ENCODE measurements at regions not wholly inside any gene's neighbourhood (a gene's known extent, or its start where the extent isn't known, plus 50 kb on each side); places are given as distances from the start of the nearest gene placed in this dataset.

DNA sequence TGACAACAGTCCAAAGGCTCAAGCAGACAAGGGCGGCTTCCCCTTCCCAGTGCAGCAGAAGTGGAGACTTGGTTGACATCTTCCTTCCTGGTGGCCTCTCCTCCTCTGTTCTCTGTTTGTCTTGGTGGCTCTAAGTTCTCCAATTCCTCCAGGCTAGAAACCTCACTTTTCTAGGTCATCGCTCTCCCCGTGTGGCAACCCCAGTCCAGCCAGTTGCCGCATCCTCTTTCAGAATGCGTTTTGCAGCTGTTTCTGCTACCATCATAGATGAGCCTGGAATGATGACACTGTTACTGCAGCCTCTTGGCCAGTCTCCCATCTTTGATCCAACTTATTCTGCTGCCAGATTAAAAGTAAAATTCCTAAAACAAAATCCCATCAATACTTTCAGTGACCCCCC is 201.5 kb downstream of the TRIM29 start:
- no peaks in the 10 kb centered on the region for H4K20me1 ChIP-seq (ENCODE audit: insufficient read depth, low read length)
- no peak overlapping the region for H3K4me3 ChIP-seq (ENCODE audit: low read length)
- no peak overlapping the region for H3K9ac ChIP-seq (ENCODE audit: low read length)
- H3K9me3 ChIP-seq (ENCODE audit: insufficient read depth, low read length), result no peaks in the 10 kb centered on the region
- no peak overlapping the region for H3K4me2 ChIP-seq (ENCODE audit: low read length)
- no peaks in the 10 kb centered on the region for H3K36me3 ChIP-seq (replicated peaks; ENCODE audit: low read depth, low read length)
- H3K27ac ChIP-seq (ENCODE audit: low read length), result no peak overlapping the region
- H2AFZ ChIP-seq (ENCODE audit: low read depth, low read length), result no peak overlapping the region
- peaks cover 28% of the 10 kb centered on the region for H3K27me3 ChIP-seq (ENCODE audit: low read depth, low read length)
- no peaks in the 10 kb centered on the region for H3K4me1 ChIP-seq (ENCODE audit: low read length)
- no peaks in the 10 kb centered on the region for H3K79me2 ChIP-seq (ENCODE audit: low read length)
- TF ChIP-seq, protein P1, sequence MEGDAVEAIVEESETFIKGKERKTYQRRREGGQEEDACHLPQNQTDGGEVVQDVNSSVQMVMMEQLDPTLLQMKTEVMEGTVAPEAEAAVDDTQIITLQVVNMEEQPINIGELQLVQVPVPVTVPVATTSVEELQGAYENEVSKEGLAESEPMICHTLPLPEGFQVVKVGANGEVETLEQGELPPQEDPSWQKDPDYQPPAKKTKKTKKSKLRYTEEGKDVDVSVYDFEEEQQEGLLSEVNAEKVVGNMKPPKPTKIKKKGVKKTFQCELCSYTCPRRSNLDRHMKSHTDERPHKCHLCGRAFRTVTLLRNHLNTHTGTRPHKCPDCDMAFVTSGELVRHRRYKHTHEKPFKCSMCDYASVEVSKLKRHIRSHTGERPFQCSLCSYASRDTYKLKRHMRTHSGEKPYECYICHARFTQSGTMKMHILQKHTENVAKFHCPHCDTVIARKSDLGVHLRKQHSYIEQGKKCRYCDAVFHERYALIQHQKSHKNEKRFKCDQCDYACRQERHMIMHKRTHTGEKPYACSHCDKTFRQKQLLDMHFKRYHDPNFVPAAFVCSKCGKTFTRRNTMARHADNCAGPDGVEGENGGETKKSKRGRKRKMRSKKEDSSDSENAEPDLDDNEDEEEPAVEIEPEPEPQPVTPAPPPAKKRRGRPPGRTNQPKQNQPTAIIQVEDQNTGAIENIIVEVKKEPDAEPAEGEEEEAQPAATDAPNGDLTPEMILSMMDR (IDR thresholded peaks at IDR 0.05; ENCODE audit: low read depth, low read length), result no peak
- TF ChIP-seq EZH2phosphoT487 (IDR thresholded peaks at IDR 0.05; ENCODE audit: low read depth), result no peak

DNA sequence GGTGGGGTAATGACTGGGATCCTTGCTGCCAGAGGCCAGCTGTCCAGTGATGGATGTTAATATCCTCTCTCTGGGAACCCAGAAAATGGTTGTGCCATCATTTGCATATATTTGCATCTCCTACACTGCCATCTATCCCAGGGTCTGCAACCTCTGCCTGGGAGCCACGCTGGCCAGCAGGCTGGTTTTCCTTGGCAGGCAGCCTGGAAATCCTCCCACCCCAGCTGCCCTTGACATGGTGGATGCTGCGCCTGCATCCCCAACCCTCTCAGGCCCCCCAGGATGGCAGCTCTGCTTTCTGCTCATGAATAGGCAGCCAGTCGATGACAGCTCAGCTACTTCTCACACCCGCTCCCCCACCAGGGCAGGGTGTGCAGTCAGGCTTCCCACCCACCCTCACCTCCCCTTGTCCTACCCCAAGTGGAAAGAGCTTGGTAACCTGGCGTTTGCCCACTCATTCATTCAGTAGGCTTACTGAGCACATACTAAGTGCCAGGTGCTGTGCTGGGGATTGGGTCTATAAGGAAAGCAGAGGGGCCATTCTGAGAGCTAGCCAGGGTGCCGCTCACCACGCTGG is 202.5 kb downstream of the TRIM29 start:
- Histone ChIP-seq H3K4me2 (ENCODE audit: low read length) (no peak overlapping the region), H3K9me3 (ENCODE audit: insufficient read depth, low read length) (no peaks in the 10 kb centered on the region), H3K36me3 (replicated peaks; ENCODE audit: low read depth, low read length) (no peaks in the 10 kb centered on the region), H3K4me3 (ENCODE audit: low read length) (no peak overlapping the region), H3K27me3 (ENCODE audit: low read depth, low read length) (peaks cover 38% of the 10 kb centered on the region), H3K9ac (ENCODE audit: low read length) (no peak overlapping the region), H2AFZ (ENCODE audit: low read depth, low read length) (no peak overlapping the region), H3K4me1 (ENCODE audit: low read length) (no peaks in the 10 kb centered on the region), H4K20me1 (ENCODE audit: insufficient read depth, low read length) (no peaks in the 10 kb centered on the region), H3K27ac (ENCODE audit: low read length) (no peak overlapping the region), H3K79me2 (ENCODE audit: low read length) (no peaks in the 10 kb centered on the region)
- TF ChIP-seq EZH2phosphoT487 (IDR thresholded peaks at IDR 0.05; ENCODE audit: low read depth), result no peak
- TF ChIP-seq, protein P1 (IDR thresholded peaks at IDR 0.05; ENCODE audit: low read depth, low read length), result no peak

DNA sequence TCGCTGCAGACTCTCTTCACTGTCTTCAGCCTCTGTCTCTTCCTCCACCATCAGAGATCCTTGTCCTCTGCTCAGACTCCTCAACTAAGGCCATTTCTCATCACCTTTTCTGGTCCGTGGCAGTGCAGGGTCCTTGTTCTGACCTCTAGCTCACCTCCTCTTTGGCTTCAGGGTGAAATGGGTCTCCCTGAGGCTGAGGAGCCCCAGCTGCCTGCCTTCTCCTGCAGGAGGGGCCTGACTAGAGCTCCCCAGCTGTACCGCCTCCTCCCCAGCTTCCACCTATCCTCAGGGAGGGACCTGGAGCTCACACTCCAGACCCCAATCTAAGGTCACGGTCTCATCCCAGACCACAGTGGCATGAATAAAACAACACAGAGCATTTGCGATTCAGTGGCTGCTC is 203.0 kb downstream of the TRIM29 start:
- no peaks in the 10 kb centered on the region for H3K79me2 ChIP-seq (ENCODE audit: low read length)
- H3K27ac ChIP-seq (ENCODE audit: low read length), result no peak overlapping the region
- no peaks in the 10 kb centered on the region for H3K4me1 ChIP-seq (ENCODE audit: low read length)
- H3K4me3 ChIP-seq (ENCODE audit: low read length), result no peak overlapping the region
- H3K27me3 ChIP-seq (ENCODE audit: low read depth, low read length), result peaks cover 44% of the 10 kb centered on the region
- no peaks in the 10 kb centered on the region for H3K9me3 ChIP-seq (ENCODE audit: insufficient read depth, low read length)
- no peak overlapping the region for H3K9ac ChIP-seq (ENCODE audit: low read length)
- H3K36me3 ChIP-seq (replicated peaks; ENCODE audit: low read depth, low read length), result no peaks in the 10 kb centered on the region
- H3K4me2 ChIP-seq (ENCODE audit: low read length), result no peak overlapping the region
- no peaks in the 10 kb centered on the region for H4K20me1 ChIP-seq (ENCODE audit: insufficient read depth, low read length)
- TF ChIP-seq EZH2phosphoT487 (IDR thresholded peaks at IDR 0.05; ENCODE audit: low read depth), result no peak
- no peak overlapping the region for H2AFZ ChIP-seq (ENCODE audit: low read depth, low read length)

DNA sequence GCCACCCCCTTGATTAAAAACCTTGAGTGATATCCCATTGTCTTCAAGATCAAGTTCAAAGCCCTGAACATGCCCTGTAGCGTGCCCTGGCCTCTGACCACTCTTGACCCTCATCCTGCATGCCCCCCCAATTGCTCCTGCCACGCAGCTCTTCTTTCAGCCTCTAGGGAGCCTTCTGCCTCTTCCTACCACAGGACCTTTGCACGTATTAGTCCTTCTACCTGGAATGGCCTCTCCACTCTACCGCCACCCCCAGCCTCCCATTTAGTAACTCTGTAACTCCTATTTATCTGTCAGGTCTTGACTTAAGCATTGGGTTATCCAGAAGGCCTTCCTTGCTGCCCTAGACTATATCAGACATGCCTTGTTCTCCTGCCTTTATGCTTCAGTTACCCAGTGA is 203.6 kb downstream of the TRIM29 start:
- H2AFZ ChIP-seq (ENCODE audit: low read depth, low read length), result no peak overlapping the region
- H3K4me3 ChIP-seq (ENCODE audit: low read length), result no peak overlapping the region
- H4K20me1 ChIP-seq (ENCODE audit: insufficient read depth, low read length), result no peaks in the 10 kb centered on the region
- peaks cover 44% of the 10 kb centered on the region for H3K27me3 ChIP-seq (ENCODE audit: low read depth, low read length)
- H3K9ac ChIP-seq (ENCODE audit: low read length), result no peak overlapping the region
- H3K9me3 ChIP-seq (ENCODE audit: insufficient read depth, low read length), result no peaks in the 10 kb centered on the region
- no peak overlapping the region for H3K27ac ChIP-seq (ENCODE audit: low read length)
- no peaks in the 10 kb centered on the region for H3K36me3 ChIP-seq (replicated peaks; ENCODE audit: low read depth, low read length)
- H3K4me1 ChIP-seq (ENCODE audit: low read length), result no peaks in the 10 kb centered on the region
- no peak overlapping the region for H3K4me2 ChIP-seq (ENCODE audit: low read length)
- H3K79me2 ChIP-seq (ENCODE audit: low read length), result no peaks in the 10 kb centered on the region
- TF ChIP-seq, protein P1 (IDR thresholded peaks at IDR 0.05; ENCODE audit: low read depth, low read length), result no peak
- TF ChIP-seq EZH2phosphoT487 (IDR thresholded peaks at IDR 0.05; ENCODE audit: low read depth), result no peak
